ENCODE measurements at regions not wholly inside any gene's neighbourhood (a gene's known extent, or its start where the extent isn't known, plus 50 kb on each side); places are given as distances from the start of the nearest gene placed in this dataset.

- DNase-seq (no peak), ATAC-seq (no peak)
- intact Hi-C loops (cut with micrococcal nuclease) = no loop called here
These were observed 371.6 kb downstream of the MCTP2 start for GRCh38 chr15:94602754-94603470.

- ATAC-seq (no peak), DNase-seq (no peak)
- intact Hi-C loops (cut with micrococcal nuclease) = no loop called here
These were observed 374.9 kb downstream of the MCTP2 start for GRCh38 chr15:94606286-94606685.

- ATAC-seq = peak; percentile 81
- intact Hi-C loops (cut with micrococcal nuclease) = no loop called here
- peak; percentile 58 for DNase-seq
These were observed 375.9 kb downstream of the MCTP2 start for GRCh38 chr15:94607176-94607654.

- intact Hi-C loops (cut with micrococcal nuclease) = no loop called here
- DNase-seq = no peak
These were observed 378.7 kb downstream of the MCTP2 start for GRCh38 chr15:94610069-94610468.

GRCh38 chr15:94610485-94610884 is 379.1 kb downstream of the MCTP2 start:
- DNase-seq (no peak), ATAC-seq (no peak)
- intact Hi-C loops (cut with micrococcal nuclease) = no loop called here

More at GRCh38 chr15:94610069-94610468, 378.7 kb downstream of the MCTP2 start:
- no peak for ATAC-seq

- DNase-seq = no peak
- ATAC-seq = no peak
- intact Hi-C loops (cut with micrococcal nuclease) = no loop called here
These were observed 380.3 kb downstream of the MCTP2 start for GRCh38 chr15:94611656-94612055.

- intact Hi-C loops (cut with micrococcal nuclease) = no loop called here
- no peak for ATAC-seq
- DNase-seq = no peak
These were observed 384.3 kb downstream of the MCTP2 start for GRCh38 chr15:94615688-94616087.

- ATAC-seq = no peak
- intact Hi-C loops (cut with micrococcal nuclease) = no loop called here
- DNase-seq = no peak
These were observed 389.3 kb downstream of the MCTP2 start for GRCh38 chr15:94620632-94621031.

- ATAC-seq (no peak), DNase-seq (no peak)
- intact Hi-C loops (cut with micrococcal nuclease) = no loop called here
These were observed 390.4 kb downstream of the MCTP2 start for GRCh38 chr15:94621736-94622135.

GRCh38 chr15:94626949-94627348 is 395.6 kb downstream of the MCTP2 start:
- ATAC-seq (no peak), DNase-seq (no peak)
- intact Hi-C loops (cut with micrococcal nuclease) = no loop called here

- intact Hi-C loops (cut with micrococcal nuclease) = no loop called here
- no peak for ATAC-seq
- no peak for DNase-seq
These were observed 400.2 kb downstream of the MCTP2 start for GRCh38 chr15:94631608-94632007.

GRCh38 chr15:94638183-94638582 is 406.8 kb downstream of the MCTP2 start:
- DNase-seq (no peak), ATAC-seq (no peak)
- intact Hi-C loops (cut with micrococcal nuclease) = no loop called here

- intact Hi-C loops (cut with micrococcal nuclease) = no loop called here
- ATAC-seq (no peak), DNase-seq (no peak)
These were observed 408.3 kb downstream of the MCTP2 start for GRCh38 chr15:94639701-94640100.

- intact Hi-C loops (cut with micrococcal nuclease) = no loop called here
- ATAC-seq (no peak), DNase-seq (no peak)
These were observed 413.1 kb downstream of the MCTP2 start for GRCh38 chr15:94644433-94644832.

GRCh38 chr15:94653071-94653470 is 421.7 kb downstream of the MCTP2 start:
- DNase-seq (no peak), ATAC-seq (no peak)
- intact Hi-C loops (cut with micrococcal nuclease) = no loop called here

GRCh38 chr15:94655249-94655880 is 424.0 kb downstream of the MCTP2 start:
- ATAC-seq = no peak

GRCh38 chr15:94665676-94666441 is 434.5 kb downstream of the MCTP2 start:
- ATAC-seq = no peak
- DNase-seq = no peak
- intact Hi-C loops (cut with micrococcal nuclease) = loop anchor here (10.0 kb wide), 1 partner anchor 629 kb away; no protein-coding TSS in a partner anchor

More at GRCh38 chr15:94655249-94655880, 424.0 kb downstream of the MCTP2 start:
- DNase-seq = no peak
- intact Hi-C loops (cut with micrococcal nuclease) = no loop called here

GRCh38 chr15:94666553-94666952 is 435.2 kb downstream of the MCTP2 start:
- DNase-seq = no peak
- no peak for ATAC-seq
- intact Hi-C loops (cut with micrococcal nuclease) = loop anchor here (10.0 kb wide), 1 partner anchor 628 kb away; no protein-coding TSS in a partner anchor

GRCh38 chr15:94667109-94667508 is 435.7 kb downstream of the MCTP2 start:
- ATAC-seq (no peak), DNase-seq (no peak)
- intact Hi-C loops (cut with micrococcal nuclease) = loop anchor here (10.0 kb wide), 1 partner anchor 628 kb away; no protein-coding TSS in a partner anchor
